ENCODE measurements at regions not wholly inside any gene's neighbourhood (a gene's known extent, or its start where the extent isn't known, plus 50 kb on each side); places are given as distances from the start of the nearest gene placed in this dataset.

- TF ChIP-seq CTCF (conservative IDR thresholded peaks at IDR 0.05; ENCODE audit: low read depth, low read length), result no peak
- no peak for TF ChIP-seq EZH2 (IDR thresholded peaks at IDR 0.05; ENCODE audit: borderline replicate concordance, low read depth, low read length, poor library complexity, severe bottlenecking)
Measured at GRCh38 chr6:115631028-115631427, 429.7 kb downstream of the FRK start.

All from A673 (cell line).